GM23338 (cell line): ENCODE measurements at regions not wholly inside any gene's neighbourhood (a gene's known extent, or its start where the extent isn't known, plus 50 kb on each side); places are given as distances from the start of the nearest gene placed in this dataset.

Experiments
- ATAC-seq: fragments of 200-7000 bp; cut with Tn5 transposase; 3 replicates; pipeline ENCODE4 v1.9.1; 2020
- DNase-seq: peaks from one replicate; pipeline ENCODE4 v3.0.0-alpha.2; 2015; ENCODE audit warnings: low spot score
- H2AFZ ChIP-seq: fragments of 200-600 bp; sonication (generic); 2 replicates; pipeline ENCODE4 v1.8.0; 2016; ENCODE audit warnings: antibody characterized with exemption, mild to moderate bottlenecking, moderate library complexity
- H3F3A ChIP-seq: fragments of 200-600 bp; sonication (generic); replicated peaks from 2 replicates; pipeline ENCODE4 v1.8.0; 2017; ENCODE audit warnings: antibody characterized with exemption, mixed run types, low read depth
- H3K27ac ChIP-seq: fragments of 200-600 bp; sonication (generic); 2 replicates; pipeline ENCODE4 v1.6.1; 2016; ENCODE audit warnings: low read depth
- H3K27me3 ChIP-seq: fragments of 200-600 bp; sonication (generic); 2 replicates; pipeline ENCODE4 v1.8.0; 2016; ENCODE audit warnings: mild to moderate bottlenecking, mixed run types, moderate library complexity; ENCODE audit not compliant: insufficient read depth
- H3K36me3 ChIP-seq: fragments of 200-600 bp; sonication (generic); 2 replicates; pipeline ENCODE4 v1.8.0; 2016; ENCODE audit warnings: mild to moderate bottlenecking; ENCODE audit not compliant: insufficient read depth
- H3K4me1 ChIP-seq: fragments of 200-600 bp; sonication (generic); 2 replicates; pipeline ENCODE4 v1.8.0; 2016; ENCODE audit warnings: mild to moderate bottlenecking, moderate library complexity; ENCODE audit not compliant: insufficient read depth
- H3K4me2 ChIP-seq: fragments of 200-600 bp; sonication (generic); 2 replicates; pipeline ENCODE4 v1.7.1; 2017; ENCODE audit warnings: mixed run types
- H3K4me3 ChIP-seq: fragments of 200-600 bp; sonication (generic); 2 replicates; pipeline ENCODE4 v1.6.1; 2016; ENCODE audit warnings: mixed run types
- H3K79me2 ChIP-seq: fragments of 200-600 bp; sonication (generic); replicated peaks from 2 replicates; pipeline ENCODE4 v1.8.0; 2017; ENCODE audit warnings: mild to moderate bottlenecking; ENCODE audit not compliant: insufficient read depth
- H3K9me2 ChIP-seq: fragments of 200-600 bp; sonication (generic); 2 replicates; pipeline ENCODE4 v1.8.0; 2017; ENCODE audit not compliant: insufficient read depth
- H4K20me1 ChIP-seq: fragments of 200-600 bp; sonication (generic); replicated peaks from 2 replicates; pipeline ENCODE4 v1.8.0; 2017; ENCODE audit warnings: mild to moderate bottlenecking; ENCODE audit not compliant: insufficient read depth
- H3K27ac Mint-ChIP-seq: 2 replicates; pipeline ENCODE4 v1.8.0; 2020; ENCODE audit warnings: inconsistent platforms, mild to moderate bottlenecking, moderate library complexity, mixed read lengths
- H3K27me3 Mint-ChIP-seq: 3 replicates; pipeline ENCODE4 v1.8.0; 2022; ENCODE audit warnings: low read depth, mild to moderate bottlenecking, moderate library complexity, mixed read lengths, inconsistent platforms; ENCODE audit not compliant: insufficient read depth, poor library complexity
- H3K36me3 Mint-ChIP-seq: 3 replicates; pipeline ENCODE4 v1.8.0; 2021; ENCODE audit warnings: low read depth, mild to moderate bottlenecking, inconsistent platforms, moderate library complexity, mixed read lengths
- H3K4me1 Mint-ChIP-seq: 3 replicates; pipeline ENCODE4 v1.8.0; 2020; ENCODE audit warnings: mild to moderate bottlenecking, inconsistent platforms, mixed read lengths
- H3K4me3 Mint-ChIP-seq: 3 replicates; pipeline ENCODE4 v1.8.0; 2021; ENCODE audit warnings: moderate library complexity, mild to moderate bottlenecking, inconsistent platforms, mixed read lengths
- H3K9me3 Mint-ChIP-seq: 3 replicates; pipeline ENCODE4 v1.8.0; 2020; ENCODE audit warnings: moderate library complexity, mild to moderate bottlenecking, inconsistent platforms, mixed read lengths
- CREB1 ChIP-seq: fragments of 250-450 bp; sonication (Bioruptor Pico); IDR thresholded peaks from 2 replicates; pipeline ENCODE4 v1.5.0; 2020; ENCODE audit warnings: low read depth, mild to moderate bottlenecking, moderate library complexity
- EZH2 ChIP-seq: fragments of 200-600 bp; sonication (generic); IDR thresholded peaks from one replicate; pipeline ENCODE4 v1.8.0; 2017; ENCODE audit warnings: antibody characterized with exemption, mild to moderate bottlenecking, low read depth; ENCODE audit not compliant: unreplicated experiment
- EZH2phosphoT487 ChIP-seq: fragments of 200-600 bp; sonication (generic); IDR thresholded peaks from one replicate; pipeline ENCODE4 v1.8.1; 2018; ENCODE audit warnings: antibody characterized with exemption; ENCODE audit not compliant: unreplicated experiment
- JUNB ChIP-seq: IDR thresholded peaks from one replicate; pipeline ENCODE4 v1.6.1; 2016; ENCODE audit warnings: antibody characterized with exemption; ENCODE audit not compliant: unreplicated experiment
- NANOG ChIP-seq: IDR thresholded peaks from 2 replicates; pipeline ENCODE4 v1.6.1; 2016; ENCODE audit warnings: antibody characterized with exemption, borderline replicate concordance
- POLR2AphosphoS5 ChIP-seq: IDR thresholded peaks from 2 replicates; pipeline ENCODE4 v1.6.1; 2016; ENCODE audit warnings: antibody characterized with exemption, low read depth
- STAT1 ChIP-seq: IDR thresholded peaks from one replicate; pipeline ENCODE4 v1.6.1; 2016; ENCODE audit warnings: antibody characterized with exemption; ENCODE audit not compliant: unreplicated experiment
- ZNF114 ChIP-seq: fragments of 250-450 bp; sonication (Bioruptor Pico); IDR thresholded peaks from 2 replicates; pipeline ENCODE4 v1.5.0; 2020; ENCODE audit warnings: mild to moderate bottlenecking, moderate library complexity
- ZNF331 ChIP-seq: fragments of 250-450 bp; sonication (Bioruptor Pico); IDR thresholded peaks from 2 replicates; pipeline ENCODE4 v1.5.0; 2020; ENCODE audit warnings: low read depth, mild to moderate bottlenecking, moderate library complexity
- TF ChIP-seq, protein P1 (sequence below): IDR thresholded peaks from 2 replicates; pipeline ENCODE4 v1.6.1; 2016; ENCODE audit warnings: antibody characterized with exemption
- TF ChIP-seq, protein P2 (sequence below): fragments of 250-450 bp; sonication (Bioruptor Pico); IDR thresholded peaks from 2 replicates; pipeline ENCODE4 v1.5.0; 2020; ENCODE audit warnings: mild to moderate bottlenecking, moderate library complexity
- TF ChIP-seq, protein P3 (sequence below): IDR thresholded peaks from one replicate; pipeline ENCODE4 v1.6.1; 2018; ENCODE audit warnings: antibody characterized with exemption; ENCODE audit not compliant: unreplicated experiment
- TF ChIP-seq, protein P4 (sequence below), 2 experiments: fragments of 200-600 bp in 1 of 2; sonication (generic) in 1 of 2; conservative IDR thresholded peaks; 2 replicates each; pipeline versions ENCODE4 v1.5.1 to v1.6.1; 2016 to 2017; ENCODE audit warnings: antibody characterized with exemption in 2 of 2, low read depth in 2 of 2, mild to moderate bottlenecking in 2 of 2, moderate library complexity in 1 of 2

DNA sequence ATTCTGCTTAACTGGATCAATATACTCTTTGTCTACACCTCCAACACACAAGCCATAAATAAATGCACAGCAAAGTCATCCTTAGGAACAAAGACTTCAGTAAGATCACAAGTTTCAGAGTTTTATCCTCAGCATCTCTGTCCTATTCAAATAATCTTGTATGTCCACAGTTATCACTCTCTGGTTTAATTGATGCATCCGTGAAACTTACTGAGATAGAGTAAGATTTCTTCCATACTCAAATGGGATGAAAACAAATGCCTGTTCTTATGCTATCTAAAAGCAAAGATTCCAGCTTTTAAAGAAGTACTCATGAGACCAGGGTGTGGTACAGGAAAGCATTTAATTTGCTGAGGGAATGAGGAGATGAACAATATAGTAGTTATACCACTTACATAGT lies 184.6 kb upstream of the SLC7A11 start:
- H3K4me3 ChIP-seq = no peak overlapping the region
- no peak overlapping the region for H2AFZ ChIP-seq
- H3K27ac ChIP-seq = no peak overlapping the region
- Mint-ChIP-seq H3K36me3 (no peaks in the 10 kb centered on the region), H3K4me3 (no peak overlapping the region), H3K4me1 (no peaks in the 10 kb centered on the region), H3K27ac (no peak overlapping the region), H3K27me3 (no peaks in the 10 kb centered on the region), H3K9me3 (no peaks in the 10 kb centered on the region; the same call in 2 of the 3 replicates)
- no peak for TF ChIP-seq ZNF331 (CRISPR knock-in tag)
- TF ChIP-seq ZNF114 (CRISPR knock-in tag) = no peak
- no peak for TF ChIP-seq EZH2phosphoT487
- TF ChIP-seq POLR2AphosphoS5 = no peak
- no peak for TF ChIP-seq EZH2
- TF ChIP-seq, protein P1, sequence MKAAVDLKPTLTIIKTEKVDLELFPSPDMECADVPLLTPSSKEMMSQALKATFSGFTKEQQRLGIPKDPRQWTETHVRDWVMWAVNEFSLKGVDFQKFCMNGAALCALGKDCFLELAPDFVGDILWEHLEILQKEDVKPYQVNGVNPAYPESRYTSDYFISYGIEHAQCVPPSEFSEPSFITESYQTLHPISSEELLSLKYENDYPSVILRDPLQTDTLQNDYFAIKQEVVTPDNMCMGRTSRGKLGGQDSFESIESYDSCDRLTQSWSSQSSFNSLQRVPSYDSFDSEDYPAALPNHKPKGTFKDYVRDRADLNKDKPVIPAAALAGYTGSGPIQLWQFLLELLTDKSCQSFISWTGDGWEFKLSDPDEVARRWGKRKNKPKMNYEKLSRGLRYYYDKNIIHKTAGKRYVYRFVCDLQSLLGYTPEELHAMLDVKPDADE = no peak
- no peak for TF ChIP-seq STAT1
- TF ChIP-seq, protein P2, sequence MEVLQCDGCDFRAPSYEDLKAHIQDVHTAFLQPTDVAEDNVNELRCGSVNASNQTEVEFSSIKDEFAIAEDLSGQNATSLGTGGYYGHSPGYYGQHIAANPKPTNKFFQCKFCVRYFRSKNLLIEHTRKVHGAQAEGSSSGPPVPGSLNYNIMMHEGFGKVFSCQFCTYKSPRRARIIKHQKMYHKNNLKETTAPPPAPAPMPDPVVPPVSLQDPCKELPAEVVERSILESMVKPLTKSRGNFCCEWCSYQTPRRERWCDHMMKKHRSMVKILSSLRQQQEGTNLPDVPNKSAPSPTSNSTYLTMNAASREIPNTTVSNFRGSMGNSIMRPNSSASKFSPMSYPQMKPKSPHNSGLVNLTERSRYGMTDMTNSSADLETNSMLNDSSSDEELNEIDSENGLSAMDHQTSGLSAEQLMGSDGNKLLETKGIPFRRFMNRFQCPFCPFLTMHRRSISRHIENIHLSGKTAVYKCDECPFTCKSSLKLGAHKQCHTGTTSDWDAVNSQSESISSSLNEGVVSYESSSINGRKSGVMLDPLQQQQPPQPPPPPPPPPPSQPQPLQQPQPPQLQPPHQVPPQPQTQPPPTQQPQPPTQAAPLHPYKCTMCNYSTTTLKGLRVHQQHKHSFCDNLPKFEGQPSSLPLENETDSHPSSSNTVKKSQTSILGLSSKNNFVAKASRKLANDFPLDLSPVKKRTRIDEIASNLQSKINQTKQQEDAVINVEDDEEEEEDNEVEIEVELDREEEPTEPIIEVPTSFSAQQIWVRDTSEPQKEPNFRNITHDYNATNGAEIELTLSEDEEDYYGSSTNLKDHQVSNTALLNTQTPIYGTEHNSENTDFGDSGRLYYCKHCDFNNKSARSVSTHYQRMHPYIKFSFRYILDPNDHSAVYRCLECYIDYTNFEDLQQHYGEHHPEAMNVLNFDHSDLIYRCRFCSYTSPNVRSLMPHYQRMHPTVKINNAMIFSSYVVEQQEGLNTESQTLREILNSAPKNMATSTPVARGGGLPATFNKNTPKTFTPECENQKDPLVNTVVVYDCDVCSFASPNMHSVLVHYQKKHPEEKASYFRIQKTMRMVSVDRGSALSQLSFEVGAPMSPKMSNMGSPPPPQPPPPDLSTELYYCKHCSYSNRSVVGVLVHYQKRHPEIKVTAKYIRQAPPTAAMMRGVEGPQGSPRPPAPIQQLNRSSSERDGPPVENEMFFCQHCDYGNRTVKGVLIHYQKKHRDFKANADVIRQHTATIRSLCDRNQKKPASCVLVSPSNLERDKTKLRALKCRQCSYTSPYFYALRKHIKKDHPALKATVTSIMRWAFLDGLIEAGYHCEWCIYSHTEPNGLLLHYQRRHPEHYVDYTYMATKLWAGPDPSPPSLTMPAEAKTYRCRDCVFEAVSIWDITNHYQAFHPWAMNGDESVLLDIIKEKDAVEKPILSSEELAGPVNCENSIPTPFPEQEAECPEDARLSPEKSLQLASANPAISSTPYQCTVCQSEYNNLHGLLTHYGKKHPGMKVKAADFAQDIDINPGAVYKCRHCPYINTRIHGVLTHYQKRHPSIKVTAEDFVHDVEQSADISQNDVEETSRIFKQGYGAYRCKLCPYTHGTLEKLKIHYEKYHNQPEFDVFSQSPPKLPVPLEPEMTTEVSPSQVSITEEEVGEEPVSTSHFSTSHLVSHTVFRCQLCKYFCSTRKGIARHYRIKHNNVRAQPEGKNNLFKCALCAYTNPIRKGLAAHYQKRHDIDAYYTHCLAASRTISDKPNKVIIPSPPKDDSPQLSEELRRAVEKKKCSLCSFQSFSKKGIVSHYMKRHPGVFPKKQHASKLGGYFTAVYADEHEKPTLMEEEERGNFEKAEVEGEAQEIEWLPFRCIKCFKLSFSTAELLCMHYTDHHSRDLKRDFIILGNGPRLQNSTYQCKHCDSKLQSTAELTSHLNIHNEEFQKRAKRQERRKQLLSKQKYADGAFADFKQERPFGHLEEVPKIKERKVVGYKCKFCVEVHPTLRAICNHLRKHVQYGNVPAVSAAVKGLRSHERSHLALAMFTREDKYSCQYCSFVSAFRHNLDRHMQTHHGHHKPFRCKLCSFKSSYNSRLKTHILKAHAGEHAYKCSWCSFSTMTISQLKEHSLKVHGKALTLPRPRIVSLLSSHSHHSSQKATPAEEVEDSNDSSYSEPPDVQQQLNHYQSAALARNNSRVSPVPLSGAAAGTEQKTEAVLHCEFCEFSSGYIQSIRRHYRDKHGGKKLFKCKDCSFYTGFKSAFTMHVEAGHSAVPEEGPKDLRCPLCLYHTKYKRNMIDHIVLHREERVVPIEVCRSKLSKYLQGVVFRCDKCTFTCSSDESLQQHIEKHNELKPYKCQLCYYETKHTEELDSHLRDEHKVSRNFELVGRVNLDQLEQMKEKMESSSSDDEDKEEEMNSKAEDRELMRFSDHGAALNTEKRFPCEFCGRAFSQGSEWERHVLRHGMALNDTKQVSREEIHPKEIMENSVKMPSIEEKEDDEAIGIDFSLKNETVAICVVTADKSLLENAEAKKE (CRISPR knock-in tag) = no peak
- TF ChIP-seq JUNB = no peak
- TF ChIP-seq CREB1 (CRISPR knock-in tag) = no peak
- TF ChIP-seq, protein P3, sequence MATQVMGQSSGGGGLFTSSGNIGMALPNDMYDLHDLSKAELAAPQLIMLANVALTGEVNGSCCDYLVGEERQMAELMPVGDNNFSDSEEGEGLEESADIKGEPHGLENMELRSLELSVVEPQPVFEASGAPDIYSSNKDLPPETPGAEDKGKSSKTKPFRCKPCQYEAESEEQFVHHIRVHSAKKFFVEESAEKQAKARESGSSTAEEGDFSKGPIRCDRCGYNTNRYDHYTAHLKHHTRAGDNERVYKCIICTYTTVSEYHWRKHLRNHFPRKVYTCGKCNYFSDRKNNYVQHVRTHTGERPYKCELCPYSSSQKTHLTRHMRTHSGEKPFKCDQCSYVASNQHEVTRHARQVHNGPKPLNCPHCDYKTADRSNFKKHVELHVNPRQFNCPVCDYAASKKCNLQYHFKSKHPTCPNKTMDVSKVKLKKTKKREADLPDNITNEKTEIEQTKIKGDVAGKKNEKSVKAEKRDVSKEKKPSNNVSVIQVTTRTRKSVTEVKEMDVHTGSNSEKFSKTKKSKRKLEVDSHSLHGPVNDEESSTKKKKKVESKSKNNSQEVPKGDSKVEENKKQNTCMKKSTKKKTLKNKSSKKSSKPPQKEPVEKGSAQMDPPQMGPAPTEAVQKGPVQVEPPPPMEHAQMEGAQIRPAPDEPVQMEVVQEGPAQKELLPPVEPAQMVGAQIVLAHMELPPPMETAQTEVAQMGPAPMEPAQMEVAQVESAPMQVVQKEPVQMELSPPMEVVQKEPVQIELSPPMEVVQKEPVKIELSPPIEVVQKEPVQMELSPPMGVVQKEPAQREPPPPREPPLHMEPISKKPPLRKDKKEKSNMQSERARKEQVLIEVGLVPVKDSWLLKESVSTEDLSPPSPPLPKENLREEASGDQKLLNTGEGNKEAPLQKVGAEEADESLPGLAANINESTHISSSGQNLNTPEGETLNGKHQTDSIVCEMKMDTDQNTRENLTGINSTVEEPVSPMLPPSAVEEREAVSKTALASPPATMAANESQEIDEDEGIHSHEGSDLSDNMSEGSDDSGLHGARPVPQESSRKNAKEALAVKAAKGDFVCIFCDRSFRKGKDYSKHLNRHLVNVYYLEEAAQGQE = no peak
- TF ChIP-seq, protein P4, sequence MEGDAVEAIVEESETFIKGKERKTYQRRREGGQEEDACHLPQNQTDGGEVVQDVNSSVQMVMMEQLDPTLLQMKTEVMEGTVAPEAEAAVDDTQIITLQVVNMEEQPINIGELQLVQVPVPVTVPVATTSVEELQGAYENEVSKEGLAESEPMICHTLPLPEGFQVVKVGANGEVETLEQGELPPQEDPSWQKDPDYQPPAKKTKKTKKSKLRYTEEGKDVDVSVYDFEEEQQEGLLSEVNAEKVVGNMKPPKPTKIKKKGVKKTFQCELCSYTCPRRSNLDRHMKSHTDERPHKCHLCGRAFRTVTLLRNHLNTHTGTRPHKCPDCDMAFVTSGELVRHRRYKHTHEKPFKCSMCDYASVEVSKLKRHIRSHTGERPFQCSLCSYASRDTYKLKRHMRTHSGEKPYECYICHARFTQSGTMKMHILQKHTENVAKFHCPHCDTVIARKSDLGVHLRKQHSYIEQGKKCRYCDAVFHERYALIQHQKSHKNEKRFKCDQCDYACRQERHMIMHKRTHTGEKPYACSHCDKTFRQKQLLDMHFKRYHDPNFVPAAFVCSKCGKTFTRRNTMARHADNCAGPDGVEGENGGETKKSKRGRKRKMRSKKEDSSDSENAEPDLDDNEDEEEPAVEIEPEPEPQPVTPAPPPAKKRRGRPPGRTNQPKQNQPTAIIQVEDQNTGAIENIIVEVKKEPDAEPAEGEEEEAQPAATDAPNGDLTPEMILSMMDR (conservative IDR thresholded peaks at IDR 0.05; ENCODE audit: low read depth in 2 of 2) = no peak
- no peak for TF ChIP-seq NANOG
- no peak overlapping the region for H3K4me2 ChIP-seq
- no peaks in the 10 kb centered on the region for H3K27me3 ChIP-seq
- no peak for DNase-seq
- no peaks in the 10 kb centered on the region for H3K4me1 ChIP-seq
- H3K79me2 ChIP-seq = no peaks in the 10 kb centered on the region
- no peaks in the 10 kb centered on the region for H4K20me1 ChIP-seq
- H3F3A ChIP-seq = no peaks in the 10 kb centered on the region
- H3K36me3 ChIP-seq = no peaks in the 10 kb centered on the region
- ATAC-seq = no peak
- H3K9me2 ChIP-seq = peaks cover 4% of the 10 kb centered on the region; the same call in 1 of the 2 replicates
